ENCODE measurements at regions not wholly inside any gene's neighbourhood (a gene's known extent, or its start where the extent isn't known, plus 50 kb on each side); places are given as distances from the start of the nearest gene placed in this dataset.

- TF ChIP-seq CTCF (IDR thresholded peaks at IDR 0.05; ENCODE audit: unreplicated experiment), result no peak
- H3K27ac Mint-ChIP-seq, result no peak overlapping the region
- no peak overlapping the region for H3K4me3 Mint-ChIP-seq
- DNase-seq (ENCODE audit: low spot score in 2 of 2, unreplicated experiment in 2 of 2), result no peak
- H3K9me3 Mint-ChIP-seq, result peaks cover 28% of the 10 kb centered on the region
- no peaks in the 10 kb centered on the region for H3K27me3 Mint-ChIP-seq (ENCODE audit: low read depth)
- peaks cover 4% of the 10 kb centered on the region for H3K36me3 Mint-ChIP-seq
- H3K4me1 Mint-ChIP-seq, result peaks cover 15% of the 10 kb centered on the region
These were observed 956.1 kb downstream of the ADGRL3 start for GRCh38 chr4:62156205-62156604.

GRCh38 chr4:62145276-62145675 is 945.1 kb downstream of the ADGRL3 start:
- Mint-ChIP-seq H3K36me3 (no peaks in the 10 kb centered on the region), H3K9me3 (peaks cover 19% of the 10 kb centered on the region), H3K27ac (no peak overlapping the region), H3K4me3 (no peak overlapping the region), H3K4me1 (no peaks in the 10 kb centered on the region), H3K27me3 (ENCODE audit: low read depth) (no peaks in the 10 kb centered on the region)
- no peak for TF ChIP-seq CTCF (IDR thresholded peaks at IDR 0.05; ENCODE audit: unreplicated experiment)
- no peak for DNase-seq (ENCODE audit: low spot score in 2 of 2, unreplicated experiment in 2 of 2)

- DNase-seq (ENCODE audit: low spot score in 2 of 2, unreplicated experiment in 2 of 2), result no peak
- Mint-ChIP-seq H3K4me1 (no peaks in the 10 kb centered on the region), H3K4me3 (no peak overlapping the region), H3K36me3 (no peaks in the 10 kb centered on the region), H3K27me3 (ENCODE audit: low read depth) (no peaks in the 10 kb centered on the region), H3K27ac (no peak overlapping the region), H3K9me3 (peaks cover 18% of the 10 kb centered on the region)
- no peak for TF ChIP-seq CTCF (IDR thresholded peaks at IDR 0.05; ENCODE audit: unreplicated experiment)
These were observed 944.3 kb downstream of the ADGRL3 start for GRCh38 chr4:62144431-62144830.

GRCh38 chr4:62135565-62136156 is 935.5 kb downstream of the ADGRL3 start:
- Mint-ChIP-seq H3K9me3 (peaks cover 27% of the 10 kb centered on the region), H3K27me3 (ENCODE audit: low read depth) (no peaks in the 10 kb centered on the region), H3K4me1 (no peaks in the 10 kb centered on the region), H3K4me3 (no peak overlapping the region), H3K27ac (no peak overlapping the region), H3K36me3 (peaks cover 4% of the 10 kb centered on the region)
- DNase-seq (ENCODE audit: low spot score in 2 of 2, unreplicated experiment in 2 of 2), result no peak
- no peak for TF ChIP-seq CTCF (IDR thresholded peaks at IDR 0.05; ENCODE audit: unreplicated experiment)

- no peaks in the 10 kb centered on the region for H3K4me1 Mint-ChIP-seq
- no peak overlapping the region for H3K4me3 Mint-ChIP-seq
- peaks cover 4% of the 10 kb centered on the region for H3K36me3 Mint-ChIP-seq
- H3K27me3 Mint-ChIP-seq (ENCODE audit: low read depth), result no peaks in the 10 kb centered on the region
- DNase-seq (ENCODE audit: low spot score in 2 of 2, unreplicated experiment in 2 of 2), result no peak
- H3K27ac Mint-ChIP-seq, result no peak overlapping the region
- H3K9me3 Mint-ChIP-seq, result peaks cover 27% of the 10 kb centered on the region
- TF ChIP-seq CTCF (IDR thresholded peaks at IDR 0.05; ENCODE audit: unreplicated experiment), result no peak
These were observed 933.9 kb downstream of the ADGRL3 start for GRCh38 chr4:62133977-62134376.

Data from mesothelial cell of epicardium (in vitro differentiated cells).